GM12878 (cell line): ENCODE measurements at regions not wholly inside any gene's neighbourhood (a gene's known extent, or its start where the extent isn't known, plus 50 kb on each side); places are given as distances from the start of the nearest gene placed in this dataset.

Experiments used
- CBX3 ChIP-seq: fragments of 200-600 bp; sonication (generic); IDR thresholded peaks from 2 replicates; pipeline ENCODE4 v1.6.1; 2016; ENCODE audit warnings: low read depth, borderline replicate concordance
- JUND ChIP-seq: IDR thresholded peaks from 2 replicates; pipeline ENCODE4 v1.6.1; 2012; ENCODE audit warnings: low read depth, mild to moderate bottlenecking, low read length, improper control_type of control experiment, moderate library complexity
- NBN ChIP-seq: fragments of 450-650 bp; IDR thresholded peaks from 2 replicates; pipeline ENCODE4 v1.6.1; 2016
- TF ChIP-seq, protein P1 (sequence below), 3 experiments: IDR thresholded peaks in 2 of 3; conservative IDR thresholded peaks in 1 of 3; 2 replicates each; pipeline ENCODE4 v1.5.1; 2011; ENCODE audit warnings: low read depth in 3 of 3, low read length in 3 of 3, mild to moderate bottlenecking in 3 of 3, control low read depth in 2 of 3, moderate library complexity in 2 of 3, inconsistent platforms in 1 of 3, mixed read lengths in 1 of 3; ENCODE audit not compliant: control insufficient read depth in 2 of 3, insufficient read depth in 1 of 3; ENCODE audit errors: extremely low read depth in 1 of 3

GRCh38 chr2:7523481-7524120 is 606.4 kb downstream of the RNF144A start:
- no peak for TF ChIP-seq JUND
- TF ChIP-seq CBX3: no peak
- TF ChIP-seq, protein P1, sequence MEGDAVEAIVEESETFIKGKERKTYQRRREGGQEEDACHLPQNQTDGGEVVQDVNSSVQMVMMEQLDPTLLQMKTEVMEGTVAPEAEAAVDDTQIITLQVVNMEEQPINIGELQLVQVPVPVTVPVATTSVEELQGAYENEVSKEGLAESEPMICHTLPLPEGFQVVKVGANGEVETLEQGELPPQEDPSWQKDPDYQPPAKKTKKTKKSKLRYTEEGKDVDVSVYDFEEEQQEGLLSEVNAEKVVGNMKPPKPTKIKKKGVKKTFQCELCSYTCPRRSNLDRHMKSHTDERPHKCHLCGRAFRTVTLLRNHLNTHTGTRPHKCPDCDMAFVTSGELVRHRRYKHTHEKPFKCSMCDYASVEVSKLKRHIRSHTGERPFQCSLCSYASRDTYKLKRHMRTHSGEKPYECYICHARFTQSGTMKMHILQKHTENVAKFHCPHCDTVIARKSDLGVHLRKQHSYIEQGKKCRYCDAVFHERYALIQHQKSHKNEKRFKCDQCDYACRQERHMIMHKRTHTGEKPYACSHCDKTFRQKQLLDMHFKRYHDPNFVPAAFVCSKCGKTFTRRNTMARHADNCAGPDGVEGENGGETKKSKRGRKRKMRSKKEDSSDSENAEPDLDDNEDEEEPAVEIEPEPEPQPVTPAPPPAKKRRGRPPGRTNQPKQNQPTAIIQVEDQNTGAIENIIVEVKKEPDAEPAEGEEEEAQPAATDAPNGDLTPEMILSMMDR (IDR thresholded peaks at IDR 0.05 in 2 of 3, conservative IDR thresholded peaks at IDR 0.05 in 1 of 3; ENCODE audit: control insufficient read depth in 2 of 3, extremely low read depth in 1 of 3, insufficient read depth in 1 of 3, low read depth in 3 of 3, low read length in 3 of 3): no peak
- TF ChIP-seq NBN: no peak
